GM19372 (cell line): ENCODE measurements at regions not wholly inside any gene's neighbourhood (a gene's known extent, or its start where the extent isn't known, plus 50 kb on each side); places are given as distances from the start of the nearest gene placed in this dataset.
"Not testable (repeated sequence)": the region's sequence is repeated elsewhere in the genome, so short reads cannot be mapped to it uniquely, and the experiment has no call there.

Source experiments
- ATAC-seq: cut with Tn5 transposase; IDR thresholded peaks from one replicate; pipeline ENCODE4 v1.9.1; 2021; ENCODE audit warnings: mild to moderate bottlenecking, low read depth, moderate library complexity; ENCODE audit not compliant: unreplicated experiment

GRCh38 chr17:20933040-20933439 is 109.8 kb downstream of the USP22 start:
- ATAC-seq: not testable (repeated sequence)

GRCh38 chr17:20934288-20934687 is 108.5 kb downstream of the USP22 start:
- ATAC-seq: no peak

- no peak for ATAC-seq
These were observed 107.1 kb downstream of the USP22 start for GRCh38 chr17:20935740-20936139.

GRCh38 chr17:20938244-20938643 is 104.6 kb downstream of the USP22 start:
- no peak for ATAC-seq

- no peak for ATAC-seq
These were observed 103.7 kb downstream of the USP22 start for GRCh38 chr17:20938988-20939615.

GRCh38 chr17:20941872-20942271 is 100.9 kb downstream of the USP22 start:
- no peak for ATAC-seq

- no peak for ATAC-seq
These were observed 98.6 kb downstream of the USP22 start for GRCh38 chr17:20944014-20944865.

- ATAC-seq: not testable (repeated sequence)
These were observed 95.1 kb downstream of the USP22 start for GRCh38 chr17:20947708-20948107.

- no peak for ATAC-seq
These were observed 93.6 kb downstream of the USP22 start for GRCh38 chr17:20948984-20949777.
